ENCODE measurements at regions not wholly inside any gene's neighbourhood (a gene's known extent, or its start where the extent isn't known, plus 50 kb on each side); places are given as distances from the start of the nearest gene placed in this dataset.

DNA sequence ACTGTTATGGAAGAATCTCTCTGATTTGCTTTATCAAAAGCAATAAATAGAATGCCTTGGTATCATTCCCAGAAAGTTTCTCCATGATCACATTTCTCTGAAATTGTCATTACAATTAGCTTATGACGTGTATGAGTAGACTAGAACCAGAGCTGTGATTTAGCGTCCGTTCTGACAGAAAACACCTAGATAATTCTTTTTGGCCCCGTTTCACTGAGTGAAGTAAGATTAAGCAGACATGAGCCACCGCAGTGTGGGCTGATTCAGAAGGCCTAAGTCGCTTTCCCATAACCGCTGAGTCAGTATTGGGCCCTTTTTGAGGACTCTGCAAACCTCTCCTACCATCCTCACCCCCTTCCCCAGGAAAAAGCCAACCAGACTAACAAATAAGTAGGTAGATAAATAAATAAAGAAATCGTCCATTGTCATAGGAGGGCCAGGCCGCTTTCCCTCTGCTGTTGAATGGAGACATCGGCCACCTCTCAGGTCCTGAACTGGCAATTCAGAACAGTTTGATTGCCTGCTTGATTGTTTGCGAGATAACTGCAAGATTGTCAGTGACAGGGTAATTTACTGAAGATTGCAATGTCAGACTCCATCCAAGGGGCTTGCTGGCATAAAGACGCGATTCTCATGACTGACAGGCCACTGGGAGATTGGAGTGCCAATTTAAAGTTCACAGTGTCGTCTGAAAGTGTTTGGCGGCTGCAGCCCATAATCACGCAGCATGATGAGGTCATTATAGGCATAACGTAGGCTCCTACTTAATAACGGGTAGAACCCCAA, 105.0 kb upstream of the WWC1 start:
- TF ChIP-seq, protein P1, sequence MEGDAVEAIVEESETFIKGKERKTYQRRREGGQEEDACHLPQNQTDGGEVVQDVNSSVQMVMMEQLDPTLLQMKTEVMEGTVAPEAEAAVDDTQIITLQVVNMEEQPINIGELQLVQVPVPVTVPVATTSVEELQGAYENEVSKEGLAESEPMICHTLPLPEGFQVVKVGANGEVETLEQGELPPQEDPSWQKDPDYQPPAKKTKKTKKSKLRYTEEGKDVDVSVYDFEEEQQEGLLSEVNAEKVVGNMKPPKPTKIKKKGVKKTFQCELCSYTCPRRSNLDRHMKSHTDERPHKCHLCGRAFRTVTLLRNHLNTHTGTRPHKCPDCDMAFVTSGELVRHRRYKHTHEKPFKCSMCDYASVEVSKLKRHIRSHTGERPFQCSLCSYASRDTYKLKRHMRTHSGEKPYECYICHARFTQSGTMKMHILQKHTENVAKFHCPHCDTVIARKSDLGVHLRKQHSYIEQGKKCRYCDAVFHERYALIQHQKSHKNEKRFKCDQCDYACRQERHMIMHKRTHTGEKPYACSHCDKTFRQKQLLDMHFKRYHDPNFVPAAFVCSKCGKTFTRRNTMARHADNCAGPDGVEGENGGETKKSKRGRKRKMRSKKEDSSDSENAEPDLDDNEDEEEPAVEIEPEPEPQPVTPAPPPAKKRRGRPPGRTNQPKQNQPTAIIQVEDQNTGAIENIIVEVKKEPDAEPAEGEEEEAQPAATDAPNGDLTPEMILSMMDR (IDR thresholded peaks at IDR 0.05; ENCODE audit: insufficient read depth, low read length), result no peak
- H3K4me3 ChIP-seq (ENCODE audit: low read depth, low read length), result no peak overlapping the region
- DNase-seq (ENCODE audit: low read depth), result peak; percentile 8

DNA sequence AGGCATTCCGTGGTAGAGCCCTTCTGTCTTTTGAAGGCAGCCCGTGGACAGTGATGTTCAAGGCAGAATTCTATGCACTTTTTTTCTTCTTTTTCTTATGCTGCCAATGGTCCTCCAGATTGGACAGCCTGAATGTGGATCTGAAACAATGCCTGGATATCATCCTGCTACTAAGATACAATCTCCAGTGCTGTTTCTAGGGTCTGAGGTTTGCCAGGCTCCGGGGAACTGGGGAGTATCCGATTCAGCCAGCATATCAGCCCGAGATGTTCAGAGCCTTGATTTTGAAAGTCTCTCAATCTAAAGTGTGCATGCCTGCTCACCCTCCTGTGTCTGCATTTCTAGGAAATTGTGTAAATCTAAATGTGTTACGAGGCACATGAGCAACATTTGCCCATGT, 103.8 kb upstream of the WWC1 start:
- DNase-seq (ENCODE audit: low read depth), result no peak
- no peak overlapping the region for H3K4me3 ChIP-seq (ENCODE audit: low read depth, low read length)
- TF ChIP-seq, protein P1 (IDR thresholded peaks at IDR 0.05; ENCODE audit: insufficient read depth, low read length), result no peak

DNA sequence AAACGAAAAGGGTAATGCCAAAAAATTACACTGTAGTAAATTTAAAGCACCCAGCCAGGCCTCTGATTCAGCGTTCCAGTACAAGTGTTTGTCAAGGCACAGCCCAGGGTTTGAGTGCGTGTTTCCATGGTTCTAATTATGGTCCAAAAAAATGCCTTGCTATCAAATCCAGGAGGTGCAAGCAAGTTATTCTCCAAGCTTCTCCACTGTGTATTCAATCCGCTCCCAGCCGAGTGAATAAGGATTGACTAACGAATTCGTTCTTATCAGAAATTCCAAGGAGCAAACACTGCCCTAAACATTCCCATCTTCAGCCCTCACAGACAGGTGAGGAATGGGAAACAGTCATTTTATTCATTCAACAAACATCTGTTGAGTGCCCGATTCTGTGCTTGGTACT, 103.3 kb upstream of the WWC1 start:
- no peak for DNase-seq (ENCODE audit: low read depth)

DNA sequence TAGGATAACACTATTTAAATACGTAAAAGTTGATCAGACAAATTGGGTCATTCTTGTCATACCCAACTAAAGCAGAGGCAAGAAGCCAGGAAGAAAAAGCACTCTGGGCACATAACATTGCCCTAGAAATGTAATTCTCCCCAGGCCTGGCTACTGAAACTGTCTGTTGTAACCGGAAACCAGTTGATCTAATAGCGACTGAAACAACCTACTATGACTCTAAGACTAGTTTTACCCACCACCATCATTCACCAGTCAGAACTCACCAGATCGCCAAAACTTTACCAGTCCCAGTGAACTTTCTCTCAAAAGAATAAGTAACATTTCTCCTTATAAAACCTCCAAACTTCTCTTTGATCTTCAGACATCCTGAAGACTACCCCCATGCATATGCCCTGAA, 99.3 kb upstream of the WWC1 start:
- DNase-seq (ENCODE audit: low read depth), result no peak
- TF ChIP-seq, protein P1 (IDR thresholded peaks at IDR 0.05; ENCODE audit: insufficient read depth, low read length), result no peak
- no peak overlapping the region for H3K4me3 ChIP-seq (ENCODE audit: low read depth, low read length)

More for the DNA sequence above, 103.3 kb upstream of the WWC1 start:
- TF ChIP-seq, protein P1 (IDR thresholded peaks at IDR 0.05; ENCODE audit: insufficient read depth, low read length), result no peak
- H3K4me3 ChIP-seq (ENCODE audit: low read depth, low read length), result no peak overlapping the region

DNA sequence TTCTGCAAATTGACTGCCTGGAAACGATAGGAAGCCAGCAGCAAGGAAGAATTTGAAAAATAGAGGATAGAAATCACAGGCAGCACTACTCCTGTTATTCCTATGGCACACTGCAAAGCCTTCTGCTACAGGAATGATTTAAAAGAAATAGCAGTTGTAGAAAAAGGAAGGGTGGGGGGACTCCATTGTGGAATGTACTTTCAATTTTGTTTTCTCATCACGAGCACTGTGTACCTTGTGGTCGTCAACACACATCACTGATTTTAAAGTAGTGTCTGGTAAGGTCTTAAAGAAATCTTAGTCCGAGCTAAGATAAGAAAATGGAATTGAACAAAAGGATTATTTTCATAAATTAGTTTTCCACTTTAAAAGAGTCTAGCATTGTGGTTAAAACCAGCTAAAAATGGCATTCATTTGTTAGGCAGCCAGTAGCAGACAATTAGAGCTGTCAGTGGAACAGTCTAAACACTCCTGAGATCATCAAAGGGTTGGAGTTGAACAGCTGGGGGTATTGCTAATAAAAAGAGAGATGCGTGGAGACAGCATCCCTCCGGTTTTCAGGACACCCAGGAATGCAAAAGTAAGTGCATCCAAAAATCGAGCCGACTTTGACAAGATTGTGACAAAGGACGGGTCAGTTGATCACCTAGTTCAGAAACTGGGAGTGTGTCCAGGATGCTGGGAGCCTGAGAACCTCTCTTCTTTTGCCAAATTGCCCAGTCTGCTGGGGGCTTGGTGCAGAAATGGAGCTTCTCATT, 97.8 kb upstream of the WWC1 start:
- no peak overlapping the region for H3K4me3 ChIP-seq (ENCODE audit: low read depth, low read length)
- no peak for DNase-seq (ENCODE audit: low read depth)
- TF ChIP-seq, protein P1 (IDR thresholded peaks at IDR 0.05; ENCODE audit: insufficient read depth, low read length), result no peak

DNA sequence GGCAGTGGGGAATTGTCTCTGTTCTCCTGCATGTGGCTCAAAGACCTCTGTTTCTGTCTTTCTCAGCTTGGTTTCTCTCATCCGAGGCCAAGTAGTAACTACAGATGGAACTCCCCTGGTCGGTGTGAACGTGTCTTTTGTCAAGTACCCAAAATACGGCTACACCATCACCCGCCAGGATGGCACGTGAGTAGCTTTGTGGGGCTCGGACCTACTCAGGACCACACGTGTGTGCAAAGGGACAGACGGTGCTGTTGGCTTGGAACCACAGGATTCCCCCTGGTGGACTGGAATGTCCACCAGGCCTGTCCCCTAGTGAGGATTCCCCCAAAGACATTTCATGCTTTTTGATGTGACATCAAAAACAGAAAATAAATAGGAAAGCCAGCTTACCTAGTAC, 96.3 kb upstream of the WWC1 start:
- DNase-seq (ENCODE audit: low read depth), result no peak
- TF ChIP-seq, protein P1 (IDR thresholded peaks at IDR 0.05; ENCODE audit: insufficient read depth, low read length), result no peak
- H3K4me3 ChIP-seq (ENCODE audit: low read depth, low read length), result no peak overlapping the region
